GM12891 (cell line): ENCODE measurements at regions not wholly inside any gene's neighbourhood (a gene's known extent, or its start where the extent isn't known, plus 50 kb on each side); places are given as distances from the start of the nearest gene placed in this dataset.

ENCODE experiments used
- PAX5 ChIP-seq: IDR thresholded peaks from 2 replicates; pipeline ENCODE4 v1.6.1; 2011; ENCODE audit warnings: low read length, moderate library complexity, mild to moderate bottlenecking; ENCODE audit not compliant: insufficient read depth, severe bottlenecking
- POLR2A ChIP-seq: IDR thresholded peaks from 2 replicates; pipeline ENCODE4 v1.6.1; 2011; ENCODE audit warnings: low read depth, low read length, control low read depth
- POLR2AphosphoS5 ChIP-seq: IDR thresholded peaks from 2 replicates; pipeline ENCODE4 v1.6.1; 2011; ENCODE audit warnings: low read depth, low read length, control low read depth
- POU2F2 ChIP-seq: IDR thresholded peaks from 2 replicates; pipeline ENCODE4 v1.6.1; 2011; ENCODE audit warnings: low read depth, mild to moderate bottlenecking, control low read depth, low read length, moderate library complexity
- SPI1 ChIP-seq: IDR thresholded peaks from 2 replicates; pipeline ENCODE4 v1.6.1; 2011; ENCODE audit warnings: low read depth, low read length, control low read depth
- TAF1 ChIP-seq: IDR thresholded peaks from 2 replicates; pipeline ENCODE4 v1.6.1; 2011; ENCODE audit warnings: low read depth, low read length, control low read depth

DNA sequence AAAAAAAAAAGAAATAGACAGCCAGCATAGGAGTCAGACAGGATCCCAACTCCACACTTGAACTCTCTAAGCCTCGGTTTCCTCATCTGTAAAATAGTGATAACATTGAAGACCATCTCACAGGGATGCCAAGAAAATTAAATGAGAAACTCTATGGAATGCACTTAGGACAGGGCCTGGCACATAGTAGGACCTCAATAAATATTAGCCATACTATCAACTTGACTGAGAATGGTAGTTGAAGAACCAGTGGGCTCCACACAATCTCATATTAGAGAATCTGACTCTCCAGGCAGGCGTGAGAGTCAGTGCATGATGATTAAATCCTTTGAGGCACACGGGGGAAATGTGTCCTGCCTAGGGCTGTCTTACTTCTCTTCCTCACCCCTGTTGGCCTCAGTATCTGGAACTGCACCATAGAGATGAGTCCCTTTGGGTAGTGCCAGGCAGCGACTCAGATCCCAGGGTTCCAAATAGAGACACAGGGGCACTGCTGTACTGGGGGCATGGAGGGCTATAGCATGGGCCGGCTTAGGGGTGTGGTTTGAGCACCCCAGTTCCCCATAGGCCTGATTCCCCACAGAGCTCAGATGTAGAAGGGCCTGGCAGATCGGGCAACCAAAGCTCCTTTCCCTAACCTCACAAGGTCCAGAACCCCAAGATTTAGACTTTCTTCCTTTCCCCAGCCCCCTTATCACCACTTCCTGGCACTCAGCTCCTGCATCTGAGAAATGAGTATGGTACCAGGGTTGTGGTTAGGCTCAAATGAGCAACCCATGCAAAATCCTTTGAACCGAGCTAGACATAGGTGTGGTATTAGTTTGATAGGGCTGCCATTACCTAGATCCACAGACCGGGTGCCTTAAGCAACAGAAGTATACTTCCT lies 51.3 kb upstream of the CAB39 start:
- TF ChIP-seq POLR2A (no peak; the same call in 1 of the 2 replicates), TAF1 (no peak), POLR2AphosphoS5 (no peak), PAX5 (no peak), SPI1 (peak; percentile 52; the same call in 1 of the 2 replicates), POU2F2 (peak; percentile 86)
